ENCODE measurements at regions not wholly inside any gene's neighbourhood (a gene's known extent, or its start where the extent isn't known, plus 50 kb on each side); places are given as distances from the start of the nearest gene placed in this dataset.

- ChIA-PET CTCF (interaction anchor here (1.0 kb wide), 1 partner anchor 193 kb away, joined by 3 read pairs; no protein-coding TSS in a partner anchor), SMC1A (ENCODE audit: uncharacterized antibody, unreplicated experiment) (no interaction called here), POLR2A (no interaction called here), RAD21 (ENCODE audit: unreplicated experiment) (no interaction called here)
- no peak for ATAC-seq
- no peak for DNase-seq (ENCODE audit: low read depth, low spot score)
- Histone ChIP-seq H4K20me1 (ENCODE audit: control insufficient read depth, insufficient read depth) (no peaks in the 10 kb centered on the region), H3K4me2 (ENCODE audit: control insufficient read depth, insufficient read depth) (no peak overlapping the region), H3K4me1 (ENCODE audit: control insufficient read depth, insufficient read depth, low read length) (no peaks in the 10 kb centered on the region), H3K27ac (ENCODE audit: control insufficient read depth, insufficient read depth) (no peak overlapping the region), H3K79me2 (ENCODE audit: control insufficient read depth, insufficient read depth, low read length) (no peaks in the 10 kb centered on the region), H3K9me3 (replicated peaks; ENCODE audit: control insufficient read depth, insufficient read depth, low read length) (no peaks in the 10 kb centered on the region), H2AFZ (ENCODE audit: control insufficient read depth, low read depth, low read length) (no peak overlapping the region), H3K4me3 (no peak overlapping the region), H3K27me3 (replicated peaks in 1 of 2; ENCODE audit: control insufficient read depth in 2 of 2, insufficient read depth in 2 of 2, low read length in 1 of 2) (no peaks in the 10 kb centered on the region), H3K36me3 (ENCODE audit: control insufficient read depth in 2 of 2, insufficient read depth in 2 of 2, low read length in 1 of 2) (no peaks in the 10 kb centered on the region), H3K9ac (ENCODE audit: control insufficient read depth, insufficient read depth, low read length) (no peak overlapping the region)
- no peak for FAIRE-seq
- 0% methylated on average over 3 of the region's 3 CpGs for WGBS (ENCODE audit: insufficient coverage, insufficient replicate concordance, low lambda C conversion rate, missing lambda C conversion rate)
- intact Hi-C loops (cut with micrococcal nuclease; ENCODE audit: unreplicated experiment) = no loop called here
- no TSS peak for BruUV-seq (replicated peaks)
- in situ Hi-C loops (cut with MboI) = no loop called here
- no peak for TF ChIP-seq ELK1 (IDR thresholded peaks at IDR 0.05; ENCODE audit: low read depth, low read length)
- TF ChIP-seq PRDM15 (CRISPR knock-in tag; IDR thresholded peaks at IDR 0.05) = no peak
- TF ChIP-seq, protein P1, sequence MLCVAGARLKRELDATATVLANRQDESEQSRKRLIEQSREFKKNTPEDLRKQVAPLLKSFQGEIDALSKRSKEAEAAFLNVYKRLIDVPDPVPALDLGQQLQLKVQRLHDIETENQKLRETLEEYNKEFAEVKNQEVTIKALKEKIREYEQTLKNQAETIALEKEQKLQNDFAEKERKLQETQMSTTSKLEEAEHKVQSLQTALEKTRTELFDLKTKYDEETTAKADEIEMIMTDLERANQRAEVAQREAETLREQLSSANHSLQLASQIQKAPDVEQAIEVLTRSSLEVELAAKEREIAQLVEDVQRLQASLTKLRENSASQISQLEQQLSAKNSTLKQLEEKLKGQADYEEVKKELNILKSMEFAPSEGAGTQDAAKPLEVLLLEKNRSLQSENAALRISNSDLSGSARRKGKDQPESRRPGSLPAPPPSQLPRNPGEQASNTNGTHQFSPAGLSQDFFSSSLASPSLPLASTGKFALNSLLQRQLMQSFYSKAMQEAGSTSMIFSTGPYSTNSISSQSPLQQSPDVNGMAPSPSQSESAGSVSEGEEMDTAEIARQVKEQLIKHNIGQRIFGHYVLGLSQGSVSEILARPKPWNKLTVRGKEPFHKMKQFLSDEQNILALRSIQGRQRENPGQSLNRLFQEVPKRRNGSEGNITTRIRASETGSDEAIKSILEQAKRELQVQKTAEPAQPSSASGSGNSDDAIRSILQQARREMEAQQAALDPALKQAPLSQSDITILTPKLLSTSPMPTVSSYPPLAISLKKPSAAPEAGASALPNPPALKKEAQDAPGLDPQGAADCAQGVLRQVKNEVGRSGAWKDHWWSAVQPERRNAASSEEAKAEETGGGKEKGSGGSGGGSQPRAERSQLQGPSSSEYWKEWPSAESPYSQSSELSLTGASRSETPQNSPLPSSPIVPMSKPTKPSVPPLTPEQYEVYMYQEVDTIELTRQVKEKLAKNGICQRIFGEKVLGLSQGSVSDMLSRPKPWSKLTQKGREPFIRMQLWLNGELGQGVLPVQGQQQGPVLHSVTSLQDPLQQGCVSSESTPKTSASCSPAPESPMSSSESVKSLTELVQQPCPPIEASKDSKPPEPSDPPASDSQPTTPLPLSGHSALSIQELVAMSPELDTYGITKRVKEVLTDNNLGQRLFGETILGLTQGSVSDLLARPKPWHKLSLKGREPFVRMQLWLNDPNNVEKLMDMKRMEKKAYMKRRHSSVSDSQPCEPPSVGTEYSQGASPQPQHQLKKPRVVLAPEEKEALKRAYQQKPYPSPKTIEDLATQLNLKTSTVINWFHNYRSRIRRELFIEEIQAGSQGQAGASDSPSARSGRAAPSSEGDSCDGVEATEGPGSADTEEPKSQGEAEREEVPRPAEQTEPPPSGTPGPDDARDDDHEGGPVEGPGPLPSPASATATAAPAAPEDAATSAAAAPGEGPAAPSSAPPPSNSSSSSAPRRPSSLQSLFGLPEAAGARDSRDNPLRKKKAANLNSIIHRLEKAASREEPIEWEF (IDR thresholded peaks at IDR 0.05; ENCODE audit: insufficient replicate concordance, low read depth, low read length) = no peak
- TF ChIP-seq EZH2 (IDR thresholded peaks at IDR 0.05; ENCODE audit: borderline replicate concordance, control insufficient read depth, low read depth, low read length) = no peak
- no peak for TF ChIP-seq NRF1 (conservative IDR thresholded peaks at IDR 0.05; ENCODE audit: low read depth, low read length)
- no peak for TF ChIP-seq TARDBP (IDR thresholded peaks at IDR 0.05; ENCODE audit: borderline replicate concordance)
- no peak for TF ChIP-seq RELB (IDR thresholded peaks at IDR 0.05; ENCODE audit: low read depth)
Measured at GRCh38 chr6:122337645-122338044, 61.8 kb upstream of the HSF2 start.

Measured in GM12878 (cell line).